Upper lobe of left lung (tissue), 4 donors: ENCODE measurements at regions not wholly inside any gene's neighbourhood (a gene's known extent, or its start where the extent isn't known, plus 50 kb on each side); places are given as distances from the start of the nearest gene placed in this dataset.

Experiments
- CTCF ChIP-seq, 6 experiments: fragments of 450-650 bp in 4 of 6; fragments of 200-600 bp in 2 of 6; sonication (generic) in 2 of 6; IDR thresholded peaks; one replicate each; pipeline ENCODE4 v1.5.1; 2016 to 2019; ENCODE audit warnings: antibody characterized with exemption in 6 of 6
- POLR2A ChIP-seq, 4 donors: fragments of 450-650 bp; IDR thresholded peaks; one replicate each; pipeline ENCODE4 v1.5.1; 2016 to 2017; ENCODE audit warnings: antibody characterized with exemption in 4 of 4, mild to moderate bottlenecking in 2 of 4

GRCh38 chr12:102682366-102683289, 202.3 kb upstream of the IGF1 start:
- TF ChIP-seq POLR2A (IDR thresholded peaks at IDR 0.05) (no peak), CTCF (IDR thresholded peaks at IDR 0.05) (no peak)
